ENCODE measurements at regions not wholly inside any gene's neighbourhood (a gene's known extent, or its start where the extent isn't known, plus 50 kb on each side); places are given as distances from the start of the nearest gene placed in this dataset.

DNA sequence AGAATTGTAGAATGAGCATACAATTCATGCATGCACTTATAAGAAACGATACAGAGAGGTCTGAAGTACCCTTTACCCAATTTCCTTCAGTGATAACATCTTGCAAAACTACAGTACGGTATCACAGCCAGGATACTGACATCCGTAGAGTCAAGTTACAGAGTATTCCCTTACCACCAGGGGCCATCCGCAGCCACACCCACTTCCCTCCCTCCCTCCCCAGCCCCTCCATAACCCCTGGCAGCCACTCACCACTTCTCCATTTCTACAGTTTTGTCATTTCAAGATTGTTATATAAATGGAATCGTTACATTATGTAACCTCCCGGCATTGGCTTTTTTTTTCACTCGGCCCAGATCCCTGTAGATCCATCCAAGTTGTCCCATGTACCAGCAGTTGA is 113.6 kb upstream of the RET start:
- TF ChIP-seq CTCF (conservative IDR thresholded peaks at IDR 0.05; ENCODE audit: low read length) (no peak), EZH2phosphoT487 (IDR thresholded peaks at IDR 0.05; ENCODE audit: borderline replicate concordance, low read depth, low read length) (no peak)

Measured in OCI-LY7 (cell line).